ENCODE measurements at regions not wholly inside any gene's neighbourhood (a gene's known extent, or its start where the extent isn't known, plus 50 kb on each side); places are given as distances from the start of the nearest gene placed in this dataset.
A peak's percentile ranks its signal among the peaks of the same experiment; 100 is the strongest.

DNA sequence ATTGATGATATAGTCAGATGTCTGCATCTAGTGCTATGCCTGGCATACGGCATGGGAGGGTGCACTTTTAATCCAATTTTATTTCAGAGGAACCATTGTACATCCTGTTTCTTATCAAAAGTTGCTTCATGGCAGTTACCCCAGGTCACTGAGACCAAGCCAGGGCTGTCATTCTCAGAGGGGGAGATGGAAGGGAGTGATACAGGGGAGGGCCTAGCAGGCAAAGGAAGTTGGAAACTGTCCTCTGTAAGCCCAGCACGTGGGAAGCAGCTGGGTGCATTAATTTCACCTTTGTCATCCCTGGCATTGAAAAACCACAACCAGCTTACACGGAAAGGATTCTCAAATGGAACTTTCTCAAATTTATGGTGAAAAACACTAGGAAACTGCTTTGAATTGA is 458.7 kb upstream of the ADAMTS5 start:
- peak; percentile 7 for DNase-seq (ENCODE audit: low spot score)

DNA sequence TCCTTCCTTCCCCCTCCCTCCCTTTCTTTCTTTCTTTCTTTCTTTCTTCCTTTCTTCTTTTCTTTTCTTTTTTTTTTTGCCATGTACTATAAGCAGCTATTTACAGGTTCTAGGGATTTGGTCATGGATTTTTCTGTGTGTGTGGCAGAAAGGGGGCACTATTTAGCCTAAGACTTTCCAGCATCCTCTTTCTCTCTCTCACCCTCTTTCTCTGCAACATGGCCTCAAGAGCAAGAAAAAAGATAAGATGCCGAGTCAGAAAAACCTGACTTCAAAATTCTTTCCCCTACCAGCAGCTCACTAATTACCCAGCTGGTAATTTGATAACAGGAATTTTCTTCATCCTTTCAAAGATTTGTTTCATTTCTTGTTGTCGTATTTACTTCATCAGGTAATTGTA is 458.3 kb upstream of the ADAMTS5 start:
- DNase-seq (ENCODE audit: low spot score): no peak

DNA sequence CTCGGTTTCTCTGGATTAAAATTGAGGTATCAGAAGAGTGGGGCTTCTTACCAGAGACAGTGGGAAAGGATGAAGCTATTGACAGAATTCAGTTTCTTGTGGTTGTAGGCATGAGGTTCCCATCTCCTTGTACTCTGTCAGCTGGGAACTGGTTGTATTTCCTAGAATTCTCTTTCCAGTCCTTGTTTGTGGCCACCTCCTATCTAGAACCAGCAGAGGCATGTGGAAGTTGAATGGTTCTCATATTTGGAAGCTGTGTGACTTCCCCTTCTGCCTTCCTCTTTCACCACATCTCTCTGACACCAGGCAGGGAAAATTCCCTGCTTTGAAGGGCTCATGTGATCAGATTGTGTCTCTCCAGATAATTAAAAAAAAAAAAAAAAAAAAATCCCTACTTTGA is 457.7 kb upstream of the ADAMTS5 start:
- DNase-seq (ENCODE audit: low spot score): no peak

DNA sequence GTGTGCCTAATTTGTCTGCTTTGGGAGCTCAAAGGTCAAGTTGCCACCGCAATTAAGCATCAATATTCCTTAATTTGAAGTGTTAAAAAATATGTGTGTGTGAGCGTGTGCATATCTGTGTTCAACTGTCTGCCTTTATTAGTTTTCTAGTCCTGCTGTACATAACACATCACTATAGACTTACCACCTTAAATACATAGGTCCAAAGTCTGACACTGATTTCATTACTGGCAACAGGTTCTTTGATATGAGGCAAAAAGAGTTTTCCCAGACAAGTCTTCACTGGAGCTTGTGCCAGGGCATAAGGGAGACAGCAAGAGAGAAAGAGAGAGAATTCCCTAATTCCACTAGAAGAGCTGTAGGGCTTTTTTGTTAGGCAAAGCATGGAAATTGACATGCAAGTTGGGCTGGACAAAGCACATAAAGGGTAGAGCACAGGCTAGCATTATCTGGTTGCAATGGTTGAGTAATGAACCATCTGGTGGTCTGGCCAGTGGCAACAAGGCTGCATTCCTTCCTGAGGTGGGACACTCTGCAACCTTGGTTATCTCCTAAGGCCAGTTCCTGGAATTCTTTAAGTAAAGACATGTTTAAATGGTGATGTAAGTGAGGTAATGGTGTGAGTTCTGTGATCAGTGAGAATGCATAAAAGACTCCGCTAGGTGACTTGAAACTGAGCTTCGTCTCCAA is 457.2 kb upstream of the ADAMTS5 start:
- DNase-seq (ENCODE audit: low spot score): peak; percentile 4

DNA sequence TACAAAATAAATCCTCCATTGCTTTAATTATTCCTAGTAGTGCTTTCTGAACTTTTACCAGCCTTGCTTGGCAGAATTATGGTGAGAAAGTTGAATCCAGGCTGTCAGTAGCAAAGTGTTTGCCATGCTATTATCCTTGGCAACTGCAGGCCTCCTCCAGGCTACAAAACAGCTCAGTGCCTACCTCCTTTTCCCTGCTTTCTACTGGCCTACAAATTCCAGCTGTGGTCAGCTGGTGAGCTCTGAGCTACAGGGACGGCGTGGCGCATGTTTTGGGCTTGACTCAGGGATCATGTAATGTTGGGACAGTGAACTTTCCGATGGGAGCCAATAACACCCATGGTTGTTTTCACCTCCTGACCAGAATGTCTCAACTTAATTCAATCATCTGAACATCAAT is 456.1 kb upstream of the ADAMTS5 start:
- peak; percentile 52 for DNase-seq (ENCODE audit: low spot score)

DNA sequence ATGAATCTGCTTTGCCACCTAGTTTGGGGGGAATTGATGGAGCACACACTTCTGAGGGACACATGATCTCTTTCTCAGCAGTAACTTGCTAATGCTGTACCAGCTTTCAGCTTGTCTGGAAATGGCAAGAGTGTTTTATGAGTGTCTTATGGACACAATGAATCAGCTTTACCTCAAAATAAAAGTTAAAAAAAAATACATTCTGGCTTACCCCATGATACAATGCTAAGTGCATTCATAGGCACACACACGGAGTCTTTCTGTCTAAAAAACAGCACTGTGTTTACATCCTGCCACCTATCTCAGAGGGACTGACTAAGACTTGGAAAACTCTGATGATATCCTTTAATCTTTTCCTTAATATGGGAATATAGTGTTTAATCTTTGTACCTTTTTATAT is 455.5 kb upstream of the ADAMTS5 start:
- DNase-seq (ENCODE audit: low spot score): no peak

DNA sequence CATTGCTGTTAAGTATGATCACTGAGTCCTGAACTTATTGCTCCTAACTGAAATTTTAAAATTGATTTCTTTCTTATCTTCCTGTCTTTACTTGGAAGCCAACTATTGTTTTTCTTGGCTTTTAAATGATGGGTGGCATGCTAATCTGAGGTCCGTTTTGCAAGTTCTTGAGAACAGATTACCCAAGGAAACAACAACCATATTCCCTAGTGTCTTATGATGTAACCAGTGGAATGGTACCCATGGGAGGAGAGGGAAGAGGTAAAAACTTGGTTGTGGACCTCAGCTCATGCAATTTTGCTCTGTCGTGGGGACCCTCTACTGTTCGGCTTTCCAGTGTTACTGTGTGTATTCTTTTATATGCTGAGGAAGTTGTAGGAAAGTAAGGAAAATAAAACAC is 454.8 kb upstream of the ADAMTS5 start:
- DNase-seq (ENCODE audit: low spot score): no peak

DNA sequence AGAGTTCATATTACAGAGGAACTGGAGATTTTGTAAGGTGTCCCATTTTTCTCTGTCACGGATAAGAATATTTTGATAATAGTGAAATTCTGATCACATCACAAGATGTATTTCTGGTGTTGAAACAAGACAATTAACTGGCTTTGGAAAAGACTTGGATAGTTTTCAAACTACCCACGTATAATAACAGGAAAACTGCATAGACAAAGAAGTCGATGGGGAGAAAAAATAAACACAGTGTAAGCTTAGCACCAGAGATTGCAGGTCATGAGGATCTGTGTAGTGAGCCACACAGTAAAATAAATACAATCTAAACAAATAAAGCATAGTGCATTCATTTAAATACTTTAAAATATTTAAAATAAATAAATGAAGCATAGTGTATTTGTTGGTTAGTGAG is 452.3 kb upstream of the ADAMTS5 start:
- DNase-seq (ENCODE audit: low spot score): no peak

DNA sequence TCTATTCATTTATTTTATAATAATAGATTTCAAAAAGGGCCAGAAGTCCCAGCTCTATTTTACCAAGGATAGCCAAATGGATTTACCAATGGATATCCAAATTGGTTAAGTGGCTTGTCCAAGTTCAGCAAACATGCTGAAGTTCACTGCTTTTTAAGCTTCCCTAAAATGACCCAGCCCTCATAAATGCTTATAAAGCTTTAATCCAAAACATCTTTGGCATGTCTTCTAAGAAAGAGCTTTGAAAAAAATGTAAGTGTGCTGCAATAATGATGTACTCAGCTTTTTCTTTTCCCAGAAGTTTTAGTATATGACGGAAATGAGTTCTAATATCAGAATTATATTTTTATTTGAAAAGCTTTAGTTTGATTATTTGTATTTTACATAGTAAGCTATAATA is 451.5 kb upstream of the ADAMTS5 start:
- no peak for DNase-seq (ENCODE audit: low spot score)

DNA sequence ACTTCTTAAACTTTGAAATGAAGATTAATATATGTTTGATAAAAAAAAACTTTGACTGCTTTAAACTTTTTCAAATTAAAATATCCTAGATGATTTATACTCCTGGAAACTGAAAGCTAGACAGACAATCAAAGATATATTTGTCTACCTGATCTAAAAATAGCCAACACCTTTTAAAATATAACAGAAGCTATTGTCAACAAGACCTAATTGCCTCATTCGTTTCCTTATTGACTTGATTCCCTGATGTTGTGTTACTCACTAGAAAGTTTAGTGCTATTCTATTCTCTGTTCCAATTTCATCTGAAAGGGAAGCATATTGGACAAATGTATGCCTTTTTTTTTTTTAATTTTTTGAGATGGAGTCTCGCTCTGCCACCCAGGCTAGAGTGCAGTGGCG is 445.6 kb upstream of the ADAMTS5 start:
- DNase-seq (ENCODE audit: low spot score): no peak

DNA sequence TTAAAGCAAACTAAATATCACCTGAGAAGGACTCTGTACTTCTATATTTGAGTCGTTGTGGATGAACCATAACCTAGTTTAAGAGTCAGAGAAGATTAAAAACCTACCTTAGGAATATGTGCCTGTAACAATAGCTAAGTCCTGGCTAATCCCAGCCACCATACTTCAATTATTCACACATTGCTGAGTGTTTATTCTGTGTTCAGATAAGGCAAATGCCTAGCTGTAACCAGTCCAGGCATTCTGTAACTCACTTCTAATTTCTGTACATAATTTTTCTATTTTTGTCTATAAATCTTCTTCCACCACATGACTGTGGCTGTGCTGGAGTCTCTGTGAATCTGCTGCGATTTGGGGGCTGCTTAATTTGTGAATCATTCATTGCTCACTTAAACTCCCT is 441.9 kb upstream of the ADAMTS5 start:
- no peak for DNase-seq (ENCODE audit: low spot score)

DNA sequence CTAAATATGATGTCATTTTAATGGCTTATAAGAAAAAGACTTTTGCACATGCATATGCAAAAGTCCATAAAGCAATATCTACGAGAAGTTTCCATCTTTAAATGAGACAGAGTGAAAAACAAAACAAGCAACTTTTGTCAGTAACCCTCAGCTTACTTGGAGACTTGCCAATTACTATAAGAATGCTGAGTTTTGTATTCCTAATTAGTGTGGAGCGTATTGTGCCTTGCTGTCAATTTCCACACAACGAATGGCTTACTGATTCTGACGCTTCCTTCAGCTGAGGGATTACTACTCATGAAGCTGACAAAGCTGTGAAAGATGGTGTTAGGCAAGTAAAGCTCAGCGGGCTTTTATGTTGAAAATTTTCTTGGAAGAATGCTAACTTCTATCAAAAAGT is 440.4 kb upstream of the ADAMTS5 start:
- no peak for DNase-seq (ENCODE audit: low spot score)

DNA sequence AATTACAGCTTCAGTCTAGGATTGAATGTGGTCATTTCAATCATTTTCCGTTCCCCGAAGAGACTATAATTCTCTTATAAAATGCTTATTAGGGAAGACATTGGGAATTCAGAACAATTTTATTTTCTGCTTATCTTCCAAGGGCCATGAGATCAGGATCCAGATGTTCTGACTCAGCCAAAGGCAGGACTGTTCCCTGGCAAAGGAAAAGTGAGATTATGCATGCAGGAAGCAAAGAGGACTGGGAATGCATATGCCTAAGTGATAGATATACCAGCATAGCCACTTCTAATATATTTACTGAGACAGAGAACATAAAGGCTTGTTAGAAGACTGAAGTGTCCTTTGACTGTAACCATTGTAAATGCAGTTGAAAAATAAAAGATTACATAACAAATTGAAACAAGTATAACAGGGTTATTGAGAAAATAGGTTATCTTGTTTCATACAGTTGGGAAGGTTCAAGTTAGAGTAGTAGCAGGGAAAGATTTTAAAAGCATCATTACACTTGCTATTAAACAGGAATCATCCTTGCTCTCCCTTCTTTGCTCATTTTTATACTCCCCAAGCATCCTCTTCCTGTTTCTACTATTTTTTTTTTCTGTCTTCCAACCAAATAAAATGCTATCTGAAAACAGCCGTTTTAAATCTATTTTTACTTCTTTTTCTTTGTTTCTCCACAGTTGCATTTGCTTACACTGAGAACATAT is 439.6 kb upstream of the ADAMTS5 start:
- DNase-seq (ENCODE audit: low spot score): peak; percentile 9

DNA sequence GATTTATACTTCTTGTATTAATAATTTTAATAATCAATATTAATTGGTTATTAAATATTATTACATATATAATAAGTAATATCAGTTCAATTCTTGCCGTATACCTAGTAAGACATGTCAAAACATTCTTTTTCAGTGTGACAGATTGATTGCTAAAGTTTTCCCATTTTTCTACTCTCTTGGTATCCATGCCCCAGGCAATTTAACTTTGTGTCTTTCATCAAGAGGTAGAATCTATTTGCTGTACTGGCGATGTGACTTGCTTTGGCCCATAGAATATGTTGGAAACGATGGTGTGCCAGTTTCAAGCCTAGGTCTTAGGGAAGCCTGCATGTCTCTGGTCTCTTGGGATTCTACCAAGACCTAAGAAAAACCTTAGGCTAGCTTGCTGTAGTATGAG is 436.1 kb upstream of the ADAMTS5 start:
- DNase-seq (ENCODE audit: low spot score): no peak

DNA sequence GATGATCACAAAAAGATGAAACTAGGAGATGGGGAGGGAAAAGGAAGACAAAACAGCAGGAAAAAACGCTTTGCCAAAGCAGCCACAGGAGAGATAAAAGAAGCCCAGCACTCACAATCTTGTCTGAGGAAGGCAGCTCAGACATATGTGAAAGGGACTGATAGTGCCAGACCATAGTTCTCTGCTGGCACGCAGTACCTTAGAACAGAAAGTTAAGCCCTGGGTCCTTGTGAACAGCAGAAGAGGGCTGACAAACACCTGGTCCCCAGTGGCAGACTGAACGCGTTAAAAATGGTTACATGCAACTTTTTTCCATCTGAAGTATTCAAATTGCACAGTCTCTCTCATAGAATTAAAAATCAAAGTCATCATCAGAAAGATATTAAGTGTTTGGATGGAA is 433.2 kb upstream of the ADAMTS5 start:
- no peak for DNase-seq (ENCODE audit: low spot score)

DNA sequence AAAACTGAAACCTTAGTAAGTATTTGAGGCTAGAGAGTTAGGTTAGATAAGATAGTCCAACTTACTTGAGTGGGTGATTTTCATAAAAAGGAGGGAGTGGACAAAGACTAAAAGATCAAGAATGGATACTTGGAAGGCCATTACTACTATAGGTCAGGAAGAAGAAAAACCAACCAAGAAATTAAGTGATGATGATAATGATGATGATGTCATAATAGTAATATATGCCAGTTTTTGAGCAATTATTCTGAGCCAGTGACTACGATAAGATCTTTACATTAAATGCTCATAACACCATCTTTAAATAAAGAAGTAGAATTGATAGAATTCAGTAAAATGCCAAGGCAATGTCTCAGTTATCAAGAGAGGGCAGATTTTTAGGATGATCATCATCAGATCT is 430.7 kb upstream of the ADAMTS5 start:
- no peak for DNase-seq (ENCODE audit: low spot score)

DNA sequence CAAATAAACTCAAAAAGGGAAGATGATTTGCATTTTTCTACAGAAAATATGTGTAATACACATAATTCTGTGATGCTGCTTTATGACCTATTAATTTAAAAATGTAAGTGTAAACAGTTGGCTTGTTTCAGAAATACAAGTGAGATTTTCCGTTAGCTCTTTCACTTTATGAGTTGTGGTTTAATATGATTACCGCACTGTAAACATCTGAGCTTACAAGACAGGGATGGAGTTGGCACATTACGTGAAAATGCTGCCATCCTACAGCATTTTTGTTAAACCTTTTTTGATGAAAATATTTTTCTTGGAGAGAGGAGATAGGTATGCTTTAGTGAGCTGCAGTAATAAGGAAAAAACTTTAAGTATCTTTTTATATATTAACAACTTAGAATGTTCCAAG is 426.8 kb upstream of the ADAMTS5 start:
- DNase-seq (ENCODE audit: low spot score): no peak

DNA sequence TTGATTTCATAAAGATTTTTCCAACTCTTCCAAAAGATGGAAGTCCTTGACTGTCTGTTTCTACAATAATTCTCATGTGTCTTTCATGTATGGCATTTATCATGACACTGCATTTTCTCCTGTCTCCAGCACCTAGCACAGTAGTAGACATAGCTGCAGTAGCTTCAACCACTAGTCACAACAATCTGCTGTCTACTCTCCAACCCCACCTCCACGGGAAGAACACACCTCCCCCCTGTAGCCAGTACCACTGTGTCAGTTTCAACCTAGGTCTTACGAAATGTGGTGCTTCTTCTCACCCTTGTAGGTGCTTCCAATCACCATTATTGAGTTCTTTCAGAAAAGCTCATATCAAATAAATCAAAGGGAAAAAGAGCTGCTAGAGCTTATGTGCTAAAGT is 425.1 kb upstream of the ADAMTS5 start:
- DNase-seq (ENCODE audit: low spot score): no peak

DNA sequence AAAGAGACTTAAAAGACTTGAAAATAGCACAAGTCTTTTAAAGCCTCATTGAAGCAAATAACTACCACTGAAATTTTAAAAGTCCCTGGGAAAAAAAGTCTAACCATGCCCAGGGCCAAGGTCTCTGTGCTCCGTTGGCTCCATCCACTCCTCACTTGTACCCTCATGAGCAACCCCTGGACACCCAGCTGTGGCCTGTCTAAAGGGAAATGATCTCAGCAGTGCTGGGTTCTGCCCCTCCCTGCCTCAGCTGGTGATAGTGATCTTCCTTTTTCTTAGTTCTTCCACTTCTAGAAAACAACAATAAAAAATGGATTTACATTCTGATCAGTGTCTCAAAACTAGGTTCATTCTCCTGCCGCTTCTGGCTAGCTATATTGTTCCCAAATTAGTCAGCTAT is 423.5 kb upstream of the ADAMTS5 start:
- DNase-seq (ENCODE audit: low spot score): no peak

DNA sequence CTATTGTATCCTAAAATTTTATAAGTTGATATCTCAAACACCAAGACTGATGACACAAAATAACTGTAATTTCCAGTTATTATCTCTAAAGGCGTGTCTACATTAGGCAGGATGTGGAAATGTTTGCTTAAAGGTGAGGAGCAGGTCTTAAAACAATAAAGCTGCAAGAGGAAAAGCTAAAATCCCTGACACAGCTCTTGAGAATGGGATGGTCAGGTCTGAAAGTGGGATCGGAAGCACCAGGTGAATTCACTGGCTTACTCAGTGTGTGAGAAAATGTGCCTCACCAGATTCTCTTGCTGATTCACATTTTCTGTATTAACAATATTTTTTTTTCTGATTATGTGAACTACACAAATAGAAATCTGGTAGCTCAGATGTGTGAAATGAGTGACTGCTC is 421.9 kb upstream of the ADAMTS5 start:
- DNase-seq (ENCODE audit: low spot score): no peak

DNA sequence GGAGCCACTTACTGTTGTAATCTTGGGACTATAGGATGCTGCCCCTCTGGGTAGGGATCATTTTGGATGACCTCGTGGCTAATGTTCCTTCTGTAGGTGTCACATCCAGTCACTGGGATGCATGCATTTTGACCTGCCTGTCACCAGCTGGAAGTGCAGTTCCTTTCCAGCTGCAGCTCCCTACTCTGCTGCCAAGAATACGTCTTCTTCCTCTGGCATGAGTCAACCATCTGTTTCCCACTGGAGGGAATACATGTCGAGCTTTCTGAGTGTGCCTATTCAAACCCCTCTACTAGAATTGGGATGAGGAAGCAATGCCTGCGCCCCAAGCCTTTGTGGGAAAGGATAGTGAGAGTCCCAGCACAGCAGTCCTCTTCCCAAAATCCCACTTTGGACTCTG is 415.5 kb upstream of the ADAMTS5 start:
- no peak for DNase-seq (ENCODE audit: low spot score)

DNA sequence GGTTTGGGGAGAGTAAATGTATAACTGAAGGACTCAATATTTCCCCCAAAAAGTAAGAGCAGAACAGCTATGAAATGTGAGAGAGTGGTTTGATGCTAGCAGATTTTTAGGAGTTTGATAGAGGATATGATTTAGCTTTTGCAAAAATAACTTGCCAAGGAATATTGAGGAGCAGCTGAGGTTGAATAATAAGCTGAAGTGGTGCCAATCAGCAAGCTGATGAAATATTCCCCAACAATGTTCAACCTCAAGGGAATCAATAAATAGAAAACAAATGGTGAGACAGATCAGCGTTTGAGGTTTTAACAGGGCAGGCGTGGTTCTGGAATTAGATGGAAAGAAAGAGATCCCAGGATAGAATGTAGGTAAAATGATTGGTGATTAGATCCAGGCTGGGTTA is 413.4 kb upstream of the ADAMTS5 start:
- no peak for DNase-seq (ENCODE audit: low spot score)

DNA sequence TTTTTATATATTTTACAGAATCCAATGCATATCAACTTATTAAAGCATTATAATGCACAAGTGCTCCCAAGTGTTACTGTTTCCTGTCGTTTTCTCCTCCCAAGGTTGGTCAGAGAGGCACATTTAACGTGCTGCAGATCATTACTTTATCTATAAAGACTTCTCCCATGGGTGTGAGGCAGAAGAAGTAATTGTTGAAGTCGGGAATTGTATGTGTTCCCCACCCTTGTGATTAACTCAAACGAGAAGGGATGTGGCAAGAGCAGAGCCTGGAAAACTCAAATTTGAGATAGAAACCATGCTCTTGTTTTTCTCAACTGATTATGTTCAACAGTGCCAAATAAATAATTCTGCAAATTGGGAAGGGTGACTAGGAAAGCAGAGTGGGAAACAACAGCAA is 412.5 kb upstream of the ADAMTS5 start:
- no peak for DNase-seq (ENCODE audit: low spot score)

DNA sequence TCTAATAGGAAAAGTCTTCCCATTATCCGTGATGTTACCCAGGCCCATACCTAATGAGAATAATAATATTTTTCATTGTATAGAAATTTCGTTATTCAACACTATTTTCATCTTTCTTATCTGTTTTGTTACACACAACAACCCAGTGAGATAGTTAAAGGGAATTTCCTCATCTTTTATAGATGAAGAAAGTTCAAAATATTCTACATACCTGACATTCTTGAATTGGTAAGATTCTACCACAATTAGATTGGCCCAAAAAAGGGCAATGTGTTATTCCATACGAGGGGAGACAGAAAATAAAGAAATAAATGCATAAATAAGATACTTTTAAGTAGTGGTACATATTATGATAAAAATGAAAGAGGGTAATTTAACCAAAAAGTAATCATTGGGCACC is 405.5 kb upstream of the ADAMTS5 start:
- DNase-seq (ENCODE audit: low spot score): no peak

Measured in hepatic stellate cell (primary cell).